ENCODE measurements at regions not wholly inside any gene's neighbourhood (a gene's known extent, or its start where the extent isn't known, plus 50 kb on each side); places are given as distances from the start of the nearest gene placed in this dataset.
"Not testable (repeated sequence)": the region's sequence is repeated elsewhere in the genome, so short reads cannot be mapped to it uniquely, and the experiment has no call there.

- no peak for DNase-seq (ENCODE audit: low spot score)
Measured at GRCh38 chr2:65605058-65605742, 172.8 kb upstream of the SPRED2 start.

- no peak for DNase-seq (ENCODE audit: low spot score)
Measured at GRCh38 chr2:65604246-65604645, 171.8 kb upstream of the SPRED2 start.

GRCh38 chr2:65602603-65603235 is 170.3 kb upstream of the SPRED2 start:
- DNase-seq (ENCODE audit: low spot score): no peak

GRCh38 chr2:65600871-65601270 is 168.5 kb upstream of the SPRED2 start:
- DNase-seq (ENCODE audit: low spot score): not testable (repeated sequence)

GRCh38 chr2:65600351-65600750 is 168.0 kb upstream of the SPRED2 start:
- DNase-seq (ENCODE audit: low spot score): not testable (repeated sequence)

GRCh38 chr2:65599693-65600092 is 167.3 kb upstream of the SPRED2 start:
- no peak for DNase-seq (ENCODE audit: low spot score)

GRCh38 chr2:65598996-65599395 is 166.6 kb upstream of the SPRED2 start:
- DNase-seq (ENCODE audit: low spot score): no peak

- no peak for DNase-seq (ENCODE audit: low spot score)
Measured at GRCh38 chr2:65598264-65598663, 165.9 kb upstream of the SPRED2 start.

- no peak for DNase-seq (ENCODE audit: low spot score)
Measured at GRCh38 chr2:65595630-65596029, 163.2 kb upstream of the SPRED2 start.

GRCh38 chr2:65594150-65594549 is 161.8 kb upstream of the SPRED2 start:
- DNase-seq (ENCODE audit: low spot score): no peak

- no peak for DNase-seq (ENCODE audit: low spot score)
Measured at GRCh38 chr2:65589667-65590066, 157.3 kb upstream of the SPRED2 start.

- DNase-seq (ENCODE audit: low spot score): no peak
Measured at GRCh38 chr2:65587779-65588178, 155.4 kb upstream of the SPRED2 start.

- no peak for DNase-seq (ENCODE audit: low spot score)
Measured at GRCh38 chr2:65586516-65586915, 154.1 kb upstream of the SPRED2 start.

GRCh38 chr2:65583061-65583460 is 150.7 kb upstream of the SPRED2 start:
- no peak for DNase-seq (ENCODE audit: low spot score)

GRCh38 chr2:65582364-65582763 is 150.0 kb upstream of the SPRED2 start:
- no peak for DNase-seq (ENCODE audit: low spot score)

- DNase-seq (ENCODE audit: low spot score): no peak
Measured at GRCh38 chr2:65580824-65581223, 148.4 kb upstream of the SPRED2 start.

- DNase-seq (ENCODE audit: low spot score): no peak
Measured at GRCh38 chr2:65579506-65580235, 147.3 kb upstream of the SPRED2 start.

GRCh38 chr2:65577654-65578053 is 145.3 kb upstream of the SPRED2 start:
- no peak for DNase-seq (ENCODE audit: low spot score)

GRCh38 chr2:65576861-65577601 is 144.6 kb upstream of the SPRED2 start:
- no peak for DNase-seq (ENCODE audit: low spot score)

GRCh38 chr2:65576278-65576677 is 143.9 kb upstream of the SPRED2 start:
- DNase-seq (ENCODE audit: low spot score): no peak

GRCh38 chr2:65574993-65575392 is 142.6 kb upstream of the SPRED2 start:
- no peak for DNase-seq (ENCODE audit: low spot score)

GRCh38 chr2:65568656-65569440 is 136.4 kb upstream of the SPRED2 start:
- not testable (repeated sequence) for DNase-seq (ENCODE audit: low spot score)
